ENCODE measurements at regions not wholly inside any gene's neighbourhood (a gene's known extent, or its start where the extent isn't known, plus 50 kb on each side); places are given as distances from the start of the nearest gene placed in this dataset.

- TF ChIP-seq CTCF (IDR thresholded peaks at IDR 0.05) (no peak), POLR2AphosphoS5 (IDR thresholded peaks at IDR 0.05; ENCODE audit: low read depth, low read length) (no peak), REST (IDR thresholded peaks at IDR 0.05; ENCODE audit: insufficient read depth in 1 of 2, low read depth in 2 of 2, low read length in 1 of 2) (no peak), SIN3A (IDR thresholded peaks at IDR 0.05; ENCODE audit: borderline replicate concordance, insufficient read depth, low read depth, low read length) (no peak), TCF7L2 (IDR thresholded peaks at IDR 0.05; ENCODE audit: low read depth, low read length) (no peak)
These were observed 189.7 kb downstream of the SHQ1 start for GRCh38 chr3:72658466-72659100.
